Left ventricle myocardium inferior (tissue), 1 donor: ENCODE measurements at regions not wholly inside any gene's neighbourhood (a gene's known extent, or its start where the extent isn't known, plus 50 kb on each side); places are given as distances from the start of the nearest gene placed in this dataset.

Source experiments
- DNase-seq: peaks from one replicate; pipeline ENCODE4 v3.0.0-alpha.2; 2020
- H3K27ac ChIP-seq: fragments of 200-600 bp; replicated peaks from 2 replicates; pipeline ENCODE4 v1.8.0; 2021
- H3K27me3 ChIP-seq: fragments of 200-600 bp; 2 replicates; pipeline ENCODE4 v1.8.0; 2021; ENCODE audit warnings: low read depth
- H3K36me3 ChIP-seq: fragments of 200-600 bp; 2 replicates; pipeline ENCODE4 v1.8.0; 2021
- H3K4me1 ChIP-seq: fragments of 200-600 bp; 2 replicates; pipeline ENCODE4 v1.8.0; 2021
- H3K4me3 ChIP-seq: fragments of 200-600 bp; 2 replicates; pipeline ENCODE4 v1.8.0; 2021; ENCODE audit warnings: mild to moderate bottlenecking, moderate library complexity
- H3K9me3 ChIP-seq: fragments of 200-600 bp; replicated peaks from 2 replicates; pipeline ENCODE4 v1.8.0; 2021
- intact Hi-C: fragments of 100-400 bp; cut with micrococcal nuclease; formaldehyde crosslinking; loops from one replicate; pipeline ENCODE4 v1.11.0; 2022
- TF ChIP-seq, protein P1 (sequence below): fragments of 200-600 bp; IDR thresholded peaks from 2 replicates; pipeline ENCODE4 v1.8.0; 2021; ENCODE audit warnings: antibody characterized with exemption, mild to moderate bottlenecking, borderline replicate concordance
- donor health status: DM: no; HTN: yes; CAD: no; lungs with severe emphysema.

DNA sequence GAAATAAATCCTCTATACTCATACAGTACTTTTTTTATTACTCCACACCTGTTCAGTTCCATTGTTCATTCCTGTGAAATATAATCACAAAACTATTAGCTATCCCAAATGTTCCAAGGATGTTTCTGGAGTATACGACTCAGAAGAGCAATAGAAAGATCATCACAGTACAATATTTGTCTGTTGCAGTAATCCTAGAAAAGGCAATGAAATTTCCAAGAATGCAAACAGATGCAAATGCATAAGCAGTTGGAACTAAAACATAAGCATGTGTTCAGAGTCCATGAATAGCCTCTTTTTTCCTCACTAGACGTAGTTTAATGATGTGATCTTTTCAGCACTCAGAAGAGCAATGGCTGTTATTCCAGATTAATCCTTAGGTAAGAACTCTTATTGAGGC is 55.2 kb downstream of the RTL3 start:
- TF ChIP-seq, protein P1, sequence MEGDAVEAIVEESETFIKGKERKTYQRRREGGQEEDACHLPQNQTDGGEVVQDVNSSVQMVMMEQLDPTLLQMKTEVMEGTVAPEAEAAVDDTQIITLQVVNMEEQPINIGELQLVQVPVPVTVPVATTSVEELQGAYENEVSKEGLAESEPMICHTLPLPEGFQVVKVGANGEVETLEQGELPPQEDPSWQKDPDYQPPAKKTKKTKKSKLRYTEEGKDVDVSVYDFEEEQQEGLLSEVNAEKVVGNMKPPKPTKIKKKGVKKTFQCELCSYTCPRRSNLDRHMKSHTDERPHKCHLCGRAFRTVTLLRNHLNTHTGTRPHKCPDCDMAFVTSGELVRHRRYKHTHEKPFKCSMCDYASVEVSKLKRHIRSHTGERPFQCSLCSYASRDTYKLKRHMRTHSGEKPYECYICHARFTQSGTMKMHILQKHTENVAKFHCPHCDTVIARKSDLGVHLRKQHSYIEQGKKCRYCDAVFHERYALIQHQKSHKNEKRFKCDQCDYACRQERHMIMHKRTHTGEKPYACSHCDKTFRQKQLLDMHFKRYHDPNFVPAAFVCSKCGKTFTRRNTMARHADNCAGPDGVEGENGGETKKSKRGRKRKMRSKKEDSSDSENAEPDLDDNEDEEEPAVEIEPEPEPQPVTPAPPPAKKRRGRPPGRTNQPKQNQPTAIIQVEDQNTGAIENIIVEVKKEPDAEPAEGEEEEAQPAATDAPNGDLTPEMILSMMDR: no peak
- intact Hi-C loops: no loop called here
- Histone ChIP-seq H3K27me3 (no peaks in the 10 kb centered on the region), H3K4me3 (no peak overlapping the region), H3K9me3 (peaks cover 8% of the 10 kb centered on the region), H3K27ac (no peak overlapping the region), H3K4me1 (no peaks in the 10 kb centered on the region), H3K36me3 (no peaks in the 10 kb centered on the region)
- no peak for DNase-seq

DNA sequence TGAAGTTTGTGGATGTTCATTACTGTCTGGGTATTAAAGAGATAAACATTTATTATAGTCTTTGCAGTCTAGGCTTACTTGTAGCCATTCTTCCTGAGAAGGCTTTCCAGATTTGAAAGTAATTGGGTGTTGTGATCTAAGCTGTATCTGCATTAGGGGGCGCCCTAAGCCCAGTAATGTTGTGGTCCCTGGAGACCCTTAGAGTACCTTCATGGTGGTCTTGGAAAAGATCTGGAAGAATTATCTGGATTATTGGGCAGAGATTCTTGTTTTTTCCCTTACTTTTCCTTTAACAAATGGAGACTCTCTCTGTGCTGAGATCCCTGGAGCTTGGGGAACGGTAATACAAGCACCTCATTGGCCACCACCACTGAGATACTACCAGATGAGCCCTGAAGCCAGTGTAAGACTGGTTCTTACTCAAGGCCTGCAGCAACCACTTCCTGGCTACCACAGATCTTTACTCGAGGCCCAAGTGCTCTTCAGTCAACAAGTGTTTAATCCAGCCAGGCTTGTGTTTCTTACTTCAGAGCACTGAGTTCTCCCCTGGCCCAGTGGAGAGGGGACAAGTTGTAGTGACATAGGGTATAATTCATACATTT is 63.1 kb downstream of the RTL3 start:
- Histone ChIP-seq H3K4me3 (no peak overlapping the region), H3K9me3 (peaks cover 8% of the 10 kb centered on the region), H3K27me3 (no peaks in the 10 kb centered on the region), H3K27ac (no peak overlapping the region), H3K4me1 (no peaks in the 10 kb centered on the region), H3K36me3 (no peaks in the 10 kb centered on the region)
- intact Hi-C loops: no loop called here
- no peak for DNase-seq
- TF ChIP-seq, protein P1: no peak

DNA sequence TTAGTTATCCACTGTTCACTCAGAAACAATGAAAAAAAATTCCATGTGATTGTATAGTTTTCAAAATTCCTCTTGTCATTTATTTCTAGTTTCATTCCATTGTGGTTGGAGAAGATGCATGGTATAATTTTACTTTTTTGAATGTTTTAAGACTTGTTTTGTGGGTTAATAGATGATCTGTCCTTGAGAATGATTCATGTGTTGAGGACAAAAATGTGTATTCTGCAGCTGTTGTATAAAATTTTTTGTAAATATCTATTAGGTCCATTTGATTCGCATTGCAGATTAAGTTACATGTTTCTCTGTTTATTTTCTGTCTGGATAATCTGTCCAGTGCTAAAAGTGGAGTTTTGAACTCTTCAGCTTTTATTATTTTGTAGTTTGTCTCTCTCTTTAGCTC is 65.4 kb downstream of the RTL3 start:
- intact Hi-C loops: no loop called here

DNA sequence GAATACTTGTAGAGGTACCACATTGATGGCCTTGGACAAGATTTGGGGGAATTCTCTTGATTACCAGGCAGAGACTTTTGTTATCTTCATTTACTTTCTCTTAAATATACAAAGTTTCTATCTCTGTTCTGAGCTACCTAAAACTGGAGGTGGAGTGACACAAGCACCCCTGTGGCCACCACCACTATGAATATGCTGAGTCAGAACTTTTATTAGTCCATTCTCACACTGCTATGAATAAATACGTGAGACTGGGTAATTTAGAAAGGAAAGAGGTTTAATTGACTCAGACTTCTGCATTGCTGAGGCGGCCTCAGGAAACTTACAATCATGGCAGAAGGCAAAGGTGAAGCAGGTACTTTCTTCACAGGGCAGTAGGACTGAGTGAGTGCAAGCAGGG is 67.1 kb downstream of the RTL3 start:
- intact Hi-C loops: no loop called here
- Histone ChIP-seq H3K4me3 (no peak overlapping the region), H3K9me3 (no peaks in the 10 kb centered on the region), H3K4me1 (no peaks in the 10 kb centered on the region), H3K27ac (no peak overlapping the region), H3K36me3 (no peaks in the 10 kb centered on the region), H3K27me3 (no peaks in the 10 kb centered on the region)
- no peak for DNase-seq
- TF ChIP-seq, protein P1: no peak

More for the DNA sequence above, 65.4 kb downstream of the RTL3 start:
- TF ChIP-seq, protein P1: no peak
- no peaks in the 10 kb centered on the region for H3K9me3 ChIP-seq
- H3K27me3 ChIP-seq: no peaks in the 10 kb centered on the region
- H3K27ac ChIP-seq: no peak overlapping the region
- no peak for DNase-seq
- no peak overlapping the region for H3K4me3 ChIP-seq
- H3K4me1 ChIP-seq: no peaks in the 10 kb centered on the region
- no peaks in the 10 kb centered on the region for H3K36me3 ChIP-seq

DNA sequence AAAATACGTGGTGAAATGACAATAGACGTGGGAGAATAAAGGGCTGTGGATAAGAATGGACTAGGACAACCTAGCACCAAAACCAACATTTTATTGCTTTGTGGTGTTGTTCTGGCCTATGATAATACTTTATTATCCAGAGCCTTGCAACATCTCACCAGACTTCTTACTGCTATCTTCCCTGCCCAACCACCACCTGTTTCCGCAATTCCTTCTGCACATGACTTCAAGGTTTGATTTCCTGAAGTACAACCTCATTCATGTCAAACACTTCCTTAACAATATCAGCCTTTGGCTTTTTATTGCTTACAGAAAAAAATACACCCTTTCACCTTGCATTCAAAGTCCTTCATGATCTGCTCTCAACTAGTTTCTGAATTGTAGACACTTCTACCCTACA is 84.8 kb downstream of the RTL3 start:
- intact Hi-C loops: no loop called here
- DNase-seq: no peak
- H3K4me1 ChIP-seq: no peaks in the 10 kb centered on the region
- H3K27ac ChIP-seq: no peak overlapping the region
- no peaks in the 10 kb centered on the region for H3K27me3 ChIP-seq
- no peaks in the 10 kb centered on the region for H3K36me3 ChIP-seq
- TF ChIP-seq, protein P1: no peak
- no peak overlapping the region for H3K4me3 ChIP-seq
- no peaks in the 10 kb centered on the region for H3K9me3 ChIP-seq
